Coronary artery (tissue), 2 donors: ENCODE measurements at regions not wholly inside any gene's neighbourhood (a gene's known extent, or its start where the extent isn't known, plus 50 kb on each side); places are given as distances from the start of the nearest gene placed in this dataset.
"Not testable (repeated sequence)": the region's sequence is repeated elsewhere in the genome, so short reads cannot be mapped to it uniquely, and the experiment has no call there.

Experiments used
- DNase-seq: peaks from one replicate; pipeline ENCODE4 v3.0.0-alpha.2; 2017; ENCODE audit warnings: low spot score
- H3K27ac ChIP-seq, 2 donors: fragments of 200-600 bp; sonication (generic); one replicate each; pipeline ENCODE4 v1.5.1; 2016 to 2019
- H3K4me3 ChIP-seq: fragments of 200-600 bp; sonication (generic); 2 replicates; pipeline ENCODE4 v1.5.1; 2016; ENCODE audit warnings: mild to moderate bottlenecking, moderate library complexity
- CTCF ChIP-seq: fragments of 200-600 bp; sonication (generic); IDR thresholded peaks from one replicate; pipeline ENCODE4 v1.5.1; 2019; ENCODE audit warnings: antibody characterized with exemption

- no peak for DNase-seq
- no peak for TF ChIP-seq CTCF
- Histone ChIP-seq H3K4me3 (no peak overlapping the region), H3K27ac (no peak overlapping the region)
Observed at GRCh38 chr15:25095179-25095578, 140.4 kb downstream of the SNRPN start.

- DNase-seq, H3K4me3 ChIP-seq, H3K27ac ChIP-seq: not testable (repeated sequence)
Observed at GRCh38 chr15:25099966-25100365, 145.2 kb downstream of the SNRPN start.

GRCh38 chr15:25106209-25106608 lies 151.4 kb downstream of the SNRPN start:
- no peak for DNase-seq
- no peak for TF ChIP-seq CTCF
- Histone ChIP-seq H3K4me3 (no peak overlapping the region), H3K27ac (no peak overlapping the region)

GRCh38 chr15:25133804-25134203 lies 179.0 kb downstream of the SNRPN start:
- Histone ChIP-seq H3K27ac (no peak overlapping the region), H3K4me3 (no peak overlapping the region)
- no peak for TF ChIP-seq CTCF
- no peak for DNase-seq

GRCh38 chr15:25134546-25134945 lies 179.8 kb downstream of the SNRPN start:
- no peak overlapping the region for H3K4me3 ChIP-seq
- TF ChIP-seq CTCF: no peak
- H3K27ac ChIP-seq: no peak overlapping the region
- no peak for DNase-seq

- Histone ChIP-seq H3K27ac (no peak overlapping the region), H3K4me3 (no peak overlapping the region)
- TF ChIP-seq CTCF: no peak
- no peak for DNase-seq
Observed at GRCh38 chr15:25136119-25136518, 181.3 kb downstream of the SNRPN start.

- H3K27ac ChIP-seq: no peak overlapping the region
- DNase-seq: no peak
- no peak for TF ChIP-seq CTCF
- no peak overlapping the region for H3K4me3 ChIP-seq
Observed at GRCh38 chr15:25137013-25137412, 182.2 kb downstream of the SNRPN start.

GRCh38 chr15:25169318-25169717 lies 214.5 kb downstream of the SNRPN start:
- no peak for TF ChIP-seq CTCF
- DNase-seq: peak; percentile 64

More at GRCh38 chr15:25169318-25169717, 214.5 kb downstream of the SNRPN start:
- Histone ChIP-seq H3K4me3 (no peak overlapping the region), H3K27ac (no peak overlapping the region)
